GM19395 (cell line): ENCODE measurements at regions not wholly inside any gene's neighbourhood (a gene's known extent, or its start where the extent isn't known, plus 50 kb on each side); places are given as distances from the start of the nearest gene placed in this dataset.

Experiments
- ATAC-seq: cut with Tn5 transposase; IDR thresholded peaks from one replicate; pipeline ENCODE4 v1.9.1; 2021; ENCODE audit warnings: mild to moderate bottlenecking, moderate library complexity; ENCODE audit not compliant: unreplicated experiment

DNA sequence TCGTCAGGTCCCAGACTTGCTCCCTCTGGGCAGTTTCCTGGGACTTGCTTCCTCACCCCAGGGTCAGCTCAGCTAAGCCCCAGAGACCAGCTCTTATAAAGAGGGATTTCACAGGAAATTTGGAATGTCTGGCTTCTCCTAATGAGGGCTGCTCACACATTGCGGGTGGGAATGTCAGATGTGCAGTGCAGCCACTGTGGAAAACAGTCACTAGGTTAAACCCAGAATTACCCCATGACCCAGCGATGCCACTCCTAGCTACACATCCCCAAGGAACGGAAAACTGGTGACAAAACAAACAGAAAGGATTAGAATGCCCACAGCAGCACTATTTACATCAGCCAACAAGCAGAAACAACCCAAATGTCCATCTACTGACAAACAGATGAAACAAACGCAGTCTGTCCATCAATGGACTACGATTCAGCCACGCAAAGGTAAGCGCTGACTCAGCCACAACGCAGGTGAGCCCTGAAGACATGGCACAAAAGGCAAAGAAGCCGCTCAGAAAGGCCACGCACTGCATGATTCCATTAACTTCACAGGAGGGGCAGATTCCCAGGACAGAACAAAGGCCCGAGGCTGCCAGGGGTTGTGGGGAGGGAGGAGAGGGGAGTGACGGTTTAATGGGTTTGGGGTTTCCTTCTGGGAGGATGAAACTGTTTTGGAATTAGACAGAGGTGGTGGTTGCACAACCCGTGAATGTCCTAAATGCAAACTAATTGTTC is 63.0 kb downstream of the NCOR2 start:
- ATAC-seq = no peak

DNA sequence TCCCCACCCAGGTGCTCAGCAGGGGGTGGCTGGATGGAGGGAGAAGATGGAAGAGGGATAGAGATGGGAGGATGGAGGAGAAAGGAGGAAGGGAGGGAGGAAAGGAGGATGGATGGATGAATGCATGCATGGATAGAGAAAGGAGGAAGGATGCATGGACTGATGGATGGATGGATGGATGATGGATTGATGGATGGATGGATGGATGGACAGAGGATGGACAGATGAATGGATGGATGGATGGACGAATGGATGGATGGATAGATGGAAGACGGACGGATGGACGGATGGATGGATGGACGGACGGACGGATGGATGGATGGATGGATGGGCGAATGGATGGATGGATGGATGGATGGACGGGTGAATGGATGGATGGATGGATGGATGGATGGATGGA is 64.1 kb downstream of the NCOR2 start:
- ATAC-seq = no peak

DNA sequence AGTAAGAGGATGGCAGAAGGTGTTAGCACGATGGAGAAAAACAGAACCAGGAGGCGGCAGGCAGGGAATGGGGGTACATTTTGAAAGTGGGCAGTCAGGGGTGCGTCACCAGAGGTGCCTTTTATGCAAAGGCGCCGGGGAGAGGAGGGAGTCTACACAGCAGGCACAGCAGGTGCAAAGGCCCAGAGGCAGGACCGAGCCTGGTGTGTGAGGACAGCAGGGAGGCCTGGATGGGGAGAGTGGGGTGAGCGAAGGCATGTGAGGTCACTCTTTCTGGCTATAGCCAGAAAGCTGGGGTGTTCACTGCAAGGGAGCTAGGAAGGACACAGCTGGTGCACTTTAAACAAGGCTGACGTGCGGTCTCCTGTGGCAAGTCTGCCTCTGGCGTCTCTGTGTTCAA is 65.0 kb downstream of the NCOR2 start:
- ATAC-seq = no peak

DNA sequence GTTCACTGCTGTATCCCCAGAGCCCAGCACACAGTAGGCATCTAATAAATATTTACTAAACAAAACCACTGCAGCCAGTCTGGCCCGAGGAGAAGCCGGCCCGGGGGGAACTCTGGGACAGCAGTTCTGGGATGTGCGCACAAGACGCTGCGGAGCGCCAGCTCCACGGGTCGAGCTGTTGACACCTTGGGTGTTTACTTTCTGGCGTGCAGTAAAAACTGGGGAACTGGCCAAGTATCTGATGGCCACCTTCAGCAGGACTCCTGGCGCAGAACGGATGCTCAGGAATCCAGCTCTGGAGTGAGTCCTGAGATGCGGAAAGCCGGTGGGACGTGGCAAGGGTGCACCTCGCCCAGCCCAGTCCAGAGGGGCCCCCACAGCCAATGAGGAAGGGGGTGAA is 65.6 kb downstream of the NCOR2 start:
- no peak for ATAC-seq

DNA sequence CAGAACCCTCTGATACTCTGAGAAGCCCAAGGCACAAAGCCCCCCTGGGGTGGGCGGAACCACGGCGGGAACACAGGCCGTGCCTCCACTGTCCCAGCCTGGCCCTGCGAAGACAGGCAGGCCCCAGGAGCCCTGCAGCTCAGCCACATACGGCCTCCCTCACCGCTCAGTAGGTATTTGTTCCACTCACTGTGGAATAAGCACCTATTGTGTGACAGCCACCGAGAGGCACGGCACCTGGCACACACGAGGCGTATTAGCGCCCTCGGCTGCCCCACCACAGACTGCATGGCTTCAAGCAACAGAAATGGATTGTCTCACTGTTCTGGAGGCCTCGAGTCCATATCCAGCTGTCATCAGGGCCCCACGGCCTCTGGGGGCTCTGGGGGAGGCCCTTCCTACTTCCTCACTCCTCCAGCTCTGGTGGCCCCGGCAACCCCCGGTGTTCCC is 66.3 kb downstream of the NCOR2 start:
- no peak for ATAC-seq

DNA sequence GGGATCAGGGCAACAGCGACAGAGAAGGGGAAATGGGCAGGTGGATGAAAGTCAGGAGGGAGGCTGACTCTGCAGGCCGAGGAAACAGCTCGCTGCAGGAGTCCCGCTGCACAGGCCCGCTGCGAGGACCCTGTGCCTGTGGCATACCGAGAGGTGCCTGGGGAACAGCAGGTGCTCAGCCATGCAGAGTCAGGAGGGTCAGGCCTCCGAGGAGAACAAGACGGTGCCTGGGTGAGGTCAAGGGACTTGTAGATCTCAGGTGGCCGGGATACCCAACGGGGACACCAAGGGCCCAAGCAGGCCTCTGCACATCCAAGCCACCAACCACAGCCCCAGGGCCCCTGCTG is 67.5 kb downstream of the NCOR2 start:
- no peak for ATAC-seq

DNA sequence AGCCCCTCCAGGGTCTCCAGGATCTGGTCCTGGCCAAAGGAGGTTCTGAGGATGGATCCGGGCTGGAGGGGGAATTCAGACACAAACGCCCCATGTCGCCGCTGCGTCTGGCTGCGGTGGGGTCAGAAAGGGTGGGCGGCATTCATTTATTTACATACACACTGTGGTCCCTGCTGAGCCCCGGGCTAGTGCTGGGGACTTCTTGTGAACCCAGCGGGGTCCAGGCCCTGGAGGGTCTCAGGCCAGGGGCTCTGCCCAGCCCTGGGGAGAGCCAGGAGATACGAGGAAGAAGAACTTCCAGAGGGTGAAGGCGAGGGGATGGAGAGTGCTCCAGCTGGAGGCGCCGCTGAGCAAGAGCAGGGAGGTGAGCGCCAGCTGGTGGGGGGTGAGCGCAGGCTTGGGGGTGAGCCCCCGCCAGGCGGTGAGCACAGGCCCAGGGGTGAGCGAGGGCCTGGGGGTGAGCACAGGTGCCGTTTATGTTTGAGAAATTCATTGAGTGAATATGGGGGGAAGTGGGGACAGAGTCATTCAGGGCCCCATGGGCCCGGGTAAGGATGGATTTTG is 68.1 kb downstream of the NCOR2 start:
- no peak for ATAC-seq

DNA sequence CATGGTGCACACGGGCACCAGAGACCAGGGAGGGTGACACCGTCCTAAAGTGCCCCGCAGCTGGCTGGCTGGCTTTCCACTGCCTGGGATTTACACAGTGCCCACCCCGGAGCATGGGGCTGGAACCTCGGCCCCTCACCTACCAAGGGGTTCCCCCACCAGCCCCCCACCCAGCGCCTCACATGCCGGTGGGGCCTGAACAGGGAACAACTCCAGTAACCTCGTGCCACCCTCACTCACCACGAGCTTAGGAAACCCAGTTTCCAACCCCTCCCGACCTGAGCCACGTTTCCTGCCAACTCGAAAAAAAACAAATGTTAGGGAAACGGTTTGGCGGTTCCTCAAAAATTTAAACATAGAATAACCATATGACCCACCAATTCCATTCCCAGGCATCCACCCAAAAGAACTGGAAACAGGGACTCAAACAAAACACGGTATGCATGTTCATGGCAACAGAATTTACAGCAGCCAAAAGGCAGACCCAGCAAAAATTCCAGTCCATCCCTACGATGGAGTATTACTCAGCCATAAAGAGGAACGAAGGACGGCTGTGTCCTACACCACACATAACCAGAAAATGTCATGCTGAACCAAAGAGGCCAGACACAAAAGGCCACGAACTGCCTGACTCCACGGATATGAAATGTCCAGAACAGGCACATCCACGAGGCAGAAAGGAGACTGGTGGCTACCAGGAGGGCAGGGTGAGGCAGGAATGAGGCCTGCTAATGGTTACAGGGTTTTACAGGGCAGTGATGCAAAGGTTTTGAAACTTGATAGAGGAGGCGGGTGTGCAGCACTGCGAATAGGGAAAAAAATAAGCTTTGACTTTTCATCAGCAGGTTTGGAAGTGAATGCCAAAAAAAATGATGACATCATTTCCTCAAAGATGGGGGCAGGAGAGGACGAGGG is 68.9 kb downstream of the NCOR2 start:
- no peak for ATAC-seq

DNA sequence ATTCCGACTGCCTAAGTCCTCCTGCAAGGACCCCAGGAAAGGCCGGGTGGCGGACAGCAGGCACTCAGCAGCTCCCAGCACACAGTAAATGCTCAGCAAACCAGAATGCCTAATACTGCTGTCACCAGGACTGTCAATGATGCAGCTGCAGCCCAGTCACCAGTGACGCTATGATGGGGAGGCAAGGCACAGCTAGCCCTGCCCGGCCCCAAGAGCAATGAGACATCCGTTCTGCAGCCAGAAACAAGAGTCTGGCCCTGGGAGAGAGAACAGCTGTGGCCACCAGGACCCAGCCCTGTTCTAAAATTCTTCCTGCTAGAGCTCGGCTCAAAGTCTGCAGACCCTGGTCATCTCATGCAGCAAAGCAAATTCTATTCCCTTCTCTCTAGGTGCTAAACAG is 69.8 kb downstream of the NCOR2 start:
- ATAC-seq = no peak

DNA sequence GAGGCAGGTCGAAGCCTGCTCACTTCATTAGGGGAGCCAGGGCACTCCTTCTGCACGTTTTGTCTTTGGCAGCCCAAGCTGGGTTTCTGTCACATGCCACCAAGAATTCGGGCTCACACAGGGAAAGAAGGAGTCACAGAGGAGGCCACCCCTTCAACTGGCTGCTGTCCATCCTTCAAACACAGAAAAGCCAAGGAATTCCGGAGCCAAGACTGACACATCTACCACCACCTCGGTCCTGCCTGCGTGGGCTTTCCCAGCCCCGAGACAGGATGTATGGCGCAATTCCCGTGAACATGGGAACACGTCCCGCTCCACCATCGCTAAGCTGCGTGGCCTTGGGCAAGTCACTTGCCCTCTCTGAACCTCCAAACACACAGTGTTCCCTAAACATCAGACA is 70.4 kb downstream of the NCOR2 start:
- no peak for ATAC-seq

DNA sequence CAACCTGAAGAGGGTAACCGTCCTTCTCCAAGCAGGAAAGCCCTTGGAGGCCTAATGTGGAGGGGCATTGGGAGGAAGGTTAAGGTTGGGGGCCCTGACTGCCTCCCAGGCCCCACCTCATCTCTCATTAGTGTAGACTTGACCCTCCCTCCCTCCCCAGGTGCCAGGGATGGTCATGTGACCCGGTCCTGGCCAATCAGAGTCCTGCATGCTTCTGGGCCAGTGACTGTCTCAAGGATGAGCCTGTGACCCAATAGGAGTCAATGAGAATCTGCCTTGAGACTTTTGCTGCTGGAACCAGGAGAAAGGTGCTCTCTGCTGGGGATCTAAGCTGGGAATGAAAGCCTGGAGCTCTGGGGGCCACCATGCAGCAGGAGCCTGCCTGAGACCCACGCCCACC is 70.8 kb downstream of the NCOR2 start:
- ATAC-seq = no peak

DNA sequence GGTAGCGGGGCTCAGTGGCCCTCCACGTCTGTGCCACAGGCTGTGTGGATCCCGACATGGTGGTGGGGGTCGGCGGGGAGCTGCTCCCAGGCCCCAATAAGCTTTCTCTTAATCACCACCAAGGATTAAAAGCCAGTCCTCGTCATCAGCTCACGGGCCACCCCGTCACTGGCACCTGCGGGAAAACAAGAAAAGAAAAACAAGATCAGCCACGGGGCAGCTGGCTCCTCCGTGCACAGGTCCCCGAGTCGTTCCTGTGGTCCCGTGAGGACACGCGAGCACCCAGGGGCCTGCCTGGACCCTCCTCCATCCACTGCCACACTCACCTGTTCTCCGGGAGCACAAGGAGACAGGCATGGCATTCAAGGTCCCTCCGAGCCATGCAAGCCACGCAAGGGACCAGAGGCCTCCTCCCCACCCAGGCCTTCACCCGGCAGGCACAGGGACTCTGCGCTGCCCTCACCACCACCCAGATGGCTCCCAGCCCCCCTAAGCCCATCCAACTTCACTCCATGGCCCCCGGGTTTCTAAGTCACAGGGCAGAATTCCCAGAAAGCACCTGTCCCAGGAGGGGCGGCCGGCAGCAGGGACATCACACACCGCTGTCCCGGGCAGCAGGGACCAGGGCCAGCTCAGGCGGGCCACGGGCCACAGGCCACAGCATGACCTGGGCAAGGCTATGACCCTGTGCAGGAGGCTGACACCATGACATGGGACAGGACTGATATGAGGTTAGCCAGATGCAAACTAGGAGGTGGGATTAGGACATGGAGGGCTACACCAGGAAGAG is 72.0 kb downstream of the NCOR2 start:
- ATAC-seq = no peak

DNA sequence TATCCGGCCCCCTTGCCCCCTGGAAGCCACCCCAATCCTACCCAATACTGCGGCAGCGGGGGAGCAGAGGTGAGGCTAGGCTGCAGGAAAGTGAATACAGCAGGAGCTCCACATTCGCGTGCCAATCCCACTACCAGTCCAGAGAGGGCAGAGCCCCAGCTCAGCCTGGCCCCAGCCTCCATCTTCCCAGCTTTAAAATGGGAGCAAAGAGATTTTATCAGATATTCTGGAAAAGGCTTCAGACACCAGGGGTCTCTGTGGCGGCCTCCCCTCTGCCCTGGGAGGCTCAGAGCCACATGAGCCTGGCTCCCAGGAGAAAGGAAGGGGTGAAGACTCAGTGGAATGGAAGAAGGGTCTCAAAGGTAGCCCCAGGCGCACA is 72.7 kb downstream of the NCOR2 start:
- no peak for ATAC-seq

DNA sequence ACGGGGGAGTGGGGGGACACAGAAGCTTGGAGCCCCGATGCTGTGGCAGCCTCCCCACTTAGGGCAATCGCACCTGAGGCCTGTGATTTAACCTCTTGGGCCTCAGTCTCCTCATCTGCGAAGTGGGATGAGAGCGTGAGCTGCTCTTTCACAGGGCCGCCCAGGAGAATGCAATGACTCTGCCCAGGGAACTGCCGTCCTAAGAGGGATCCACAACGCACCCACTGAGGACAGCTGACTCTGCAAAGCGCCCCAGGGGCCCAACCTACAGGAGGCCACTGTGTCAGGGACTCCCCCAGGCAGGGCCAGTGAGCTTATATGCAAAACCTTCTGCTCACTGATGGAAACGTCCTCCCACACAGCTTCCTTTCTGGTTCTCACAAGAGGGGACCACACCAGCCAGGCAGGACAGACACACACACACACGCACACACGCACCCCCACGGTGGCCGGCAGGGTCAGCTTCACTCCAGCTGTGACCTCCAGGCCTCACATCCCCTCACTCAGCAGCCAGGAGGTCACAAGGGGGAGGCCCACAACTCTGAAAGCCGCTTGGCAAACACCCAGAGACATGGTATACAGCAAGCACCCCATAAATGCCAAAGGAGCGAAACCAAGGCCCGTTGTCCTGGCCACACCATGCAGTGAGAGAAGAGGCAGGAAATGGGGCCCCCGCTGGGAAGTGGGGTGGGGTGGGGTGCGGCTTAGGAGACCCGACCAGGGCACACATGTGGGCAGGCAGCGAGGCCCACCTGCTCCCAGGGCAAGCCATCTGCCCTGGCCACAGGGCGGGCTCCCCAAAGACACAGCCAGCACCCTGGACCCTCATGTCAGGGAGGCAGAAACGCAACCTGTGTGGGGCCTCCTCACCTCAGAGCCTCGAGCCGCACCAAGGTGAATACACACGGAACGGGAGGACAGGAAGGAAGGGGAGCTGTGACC is 73.3 kb downstream of the NCOR2 start:
- ATAC-seq = peak; percentile 93

DNA sequence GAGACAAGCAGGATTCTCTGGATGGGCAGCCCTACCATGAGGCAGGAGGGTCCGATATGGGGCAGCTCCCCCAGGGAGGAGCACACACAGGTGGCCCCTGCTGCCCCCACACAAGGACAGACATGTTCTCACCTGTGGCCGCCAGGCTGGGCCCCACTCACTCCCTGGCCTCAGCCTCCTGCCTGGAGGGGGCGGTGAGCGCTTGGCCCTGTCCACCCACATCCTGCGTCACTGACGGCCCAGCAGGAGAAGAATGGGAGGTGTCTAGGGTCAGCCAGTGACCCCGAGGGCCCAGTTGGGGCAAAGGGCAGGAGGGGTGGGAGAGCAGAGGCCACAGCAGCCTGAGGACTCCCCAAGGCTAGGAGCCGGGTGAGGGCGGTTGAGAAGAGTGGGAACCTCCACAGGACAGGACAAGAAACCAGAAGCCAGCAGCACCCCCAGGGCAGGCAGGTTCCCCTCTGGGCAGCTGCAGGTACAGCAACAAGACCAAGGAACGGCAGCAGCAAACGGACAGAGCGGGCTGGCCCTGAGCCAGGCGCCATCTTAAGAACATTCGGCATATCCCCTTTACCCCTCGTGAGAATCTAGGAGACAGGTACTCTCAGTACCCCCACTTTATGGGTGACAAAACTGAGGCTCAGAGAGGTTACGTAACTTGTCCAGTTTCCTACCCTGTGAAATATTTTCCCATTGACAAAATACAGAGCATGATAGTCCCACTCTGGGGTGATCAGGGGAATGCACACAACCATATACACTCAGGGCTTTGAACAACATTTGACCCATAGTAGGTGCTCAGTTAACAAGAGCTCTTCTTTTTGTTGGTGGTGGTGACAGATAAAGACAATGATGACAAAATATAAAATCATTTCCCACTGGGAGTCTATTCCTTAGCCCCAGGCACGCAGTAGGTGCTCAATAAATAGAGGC is 74.3 kb downstream of the NCOR2 start:
- no peak for ATAC-seq

DNA sequence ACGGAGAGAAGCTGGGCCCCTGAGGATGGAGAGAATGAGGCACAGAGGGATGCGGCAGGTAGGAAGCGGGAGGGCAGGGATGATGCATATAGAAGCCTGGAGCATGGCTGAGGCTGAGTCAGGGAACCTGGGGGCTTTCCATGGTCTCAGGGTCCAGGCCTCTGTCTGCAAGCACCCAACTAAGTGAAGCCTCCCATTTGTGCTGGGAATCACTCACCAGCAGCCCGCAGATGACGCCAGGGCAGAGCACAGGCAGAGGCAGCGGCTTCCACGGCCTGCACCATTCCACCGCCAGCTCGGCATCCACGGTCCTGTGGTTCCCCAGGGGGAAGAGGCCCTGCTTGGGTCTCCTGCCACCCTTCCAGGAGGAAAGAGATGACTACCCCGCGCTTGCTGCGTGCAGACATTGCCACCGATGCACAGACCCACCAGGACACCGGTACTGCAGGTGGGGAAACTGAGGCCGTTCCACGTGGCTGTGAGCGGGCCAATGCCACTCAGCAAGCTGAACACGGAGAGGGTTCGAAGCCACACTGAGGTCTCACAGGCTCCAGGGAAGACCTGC is 75.5 kb downstream of the NCOR2 start:
- no peak for ATAC-seq

DNA sequence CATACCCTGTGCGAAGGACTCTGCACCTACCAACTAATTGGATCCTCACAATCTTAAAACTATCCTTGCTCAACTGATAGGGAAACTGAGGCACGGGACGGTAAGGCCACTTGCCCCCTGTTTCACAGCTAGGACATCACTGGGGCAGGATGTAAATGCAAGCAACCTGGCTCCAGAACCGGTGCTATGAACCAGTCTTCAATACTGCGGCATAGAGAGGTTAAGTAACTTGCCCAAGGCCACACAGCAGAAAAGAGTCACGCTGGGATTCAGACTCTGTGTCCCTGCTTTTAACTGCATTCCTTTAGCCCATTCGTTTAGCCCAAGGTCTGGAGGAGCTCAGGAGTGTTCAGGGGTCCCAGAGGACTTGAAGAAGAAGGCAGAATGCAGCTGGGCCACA is 76.1 kb downstream of the NCOR2 start:
- ATAC-seq = no peak

DNA sequence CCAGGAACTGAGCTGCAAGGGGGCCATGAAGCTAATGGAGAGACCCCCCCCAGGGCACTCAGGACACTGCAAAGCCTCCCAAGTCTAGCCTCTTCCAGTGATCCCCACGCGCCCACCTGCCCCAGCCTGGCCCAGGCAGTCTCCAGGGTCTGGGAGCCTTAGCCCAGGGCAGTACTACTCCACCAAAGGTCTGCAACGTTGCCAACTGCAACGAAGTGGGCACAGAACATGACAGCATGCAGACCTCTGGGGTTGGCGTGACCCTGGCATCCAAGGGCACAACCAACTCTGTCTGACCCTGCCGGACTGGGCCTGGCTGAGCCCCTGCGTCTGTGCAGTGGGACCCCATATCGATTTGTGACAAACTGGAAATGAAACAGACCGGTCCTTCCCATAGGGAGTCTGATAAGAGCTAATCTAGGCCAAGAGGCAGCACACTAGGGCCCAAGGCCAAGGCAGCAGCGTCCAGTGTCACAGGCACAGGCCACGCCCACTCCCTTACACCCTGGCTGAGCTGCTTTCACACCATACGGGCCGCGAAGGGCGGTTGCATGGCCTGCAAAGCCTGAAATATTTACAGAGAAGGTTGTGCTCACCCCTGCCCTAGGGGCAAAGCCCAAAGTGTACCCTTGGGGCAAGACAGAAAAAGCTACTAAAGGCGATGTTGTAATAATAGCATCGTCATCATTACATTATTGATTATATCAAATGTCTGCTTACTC is 76.7 kb downstream of the NCOR2 start:
- ATAC-seq = no peak
